ENCODE measurements at regions not wholly inside any gene's neighbourhood (a gene's known extent, or its start where the extent isn't known, plus 50 kb on each side); places are given as distances from the start of the nearest gene placed in this dataset.

DNA sequence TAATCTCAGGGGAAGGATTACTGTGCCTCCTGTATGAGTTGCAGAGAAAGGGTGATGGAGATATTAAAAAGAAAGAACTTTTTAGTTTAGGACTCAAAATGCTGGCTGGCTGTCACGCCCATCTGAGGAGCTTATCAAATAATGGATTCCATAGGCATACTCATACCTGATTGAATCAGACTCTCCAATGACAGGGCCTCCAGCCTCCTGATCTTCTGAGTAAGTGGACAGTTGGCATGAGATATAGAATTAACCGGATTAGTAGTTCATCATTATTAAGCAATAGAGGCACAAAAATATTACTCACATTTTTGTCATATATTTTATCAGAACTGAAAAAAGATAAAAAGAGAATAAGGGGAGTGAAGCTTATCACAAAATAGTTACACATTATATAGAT is 157.0 kb upstream of the RASA1 start:
- no peak for FAIRE-seq

DNA sequence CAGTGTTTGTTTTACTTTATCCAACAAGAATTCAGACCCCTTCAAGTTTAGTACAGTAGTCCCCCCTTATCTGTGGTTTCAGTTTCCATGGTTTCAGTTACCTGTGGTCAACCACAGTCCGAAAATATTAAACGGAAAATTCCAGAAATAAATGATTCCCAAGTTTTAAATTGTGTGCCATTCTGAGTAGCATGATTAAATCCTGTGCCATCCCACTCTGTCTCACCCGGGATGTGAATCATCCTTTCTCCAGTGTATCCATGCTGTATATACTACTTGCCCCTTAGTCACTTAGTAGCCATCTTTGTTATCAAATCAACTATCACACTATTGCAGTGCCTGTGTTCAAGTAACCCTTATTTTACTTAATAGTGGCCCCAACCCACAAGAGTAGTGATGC is 153.8 kb upstream of the RASA1 start:
- TF ChIP-seq, protein P1, sequence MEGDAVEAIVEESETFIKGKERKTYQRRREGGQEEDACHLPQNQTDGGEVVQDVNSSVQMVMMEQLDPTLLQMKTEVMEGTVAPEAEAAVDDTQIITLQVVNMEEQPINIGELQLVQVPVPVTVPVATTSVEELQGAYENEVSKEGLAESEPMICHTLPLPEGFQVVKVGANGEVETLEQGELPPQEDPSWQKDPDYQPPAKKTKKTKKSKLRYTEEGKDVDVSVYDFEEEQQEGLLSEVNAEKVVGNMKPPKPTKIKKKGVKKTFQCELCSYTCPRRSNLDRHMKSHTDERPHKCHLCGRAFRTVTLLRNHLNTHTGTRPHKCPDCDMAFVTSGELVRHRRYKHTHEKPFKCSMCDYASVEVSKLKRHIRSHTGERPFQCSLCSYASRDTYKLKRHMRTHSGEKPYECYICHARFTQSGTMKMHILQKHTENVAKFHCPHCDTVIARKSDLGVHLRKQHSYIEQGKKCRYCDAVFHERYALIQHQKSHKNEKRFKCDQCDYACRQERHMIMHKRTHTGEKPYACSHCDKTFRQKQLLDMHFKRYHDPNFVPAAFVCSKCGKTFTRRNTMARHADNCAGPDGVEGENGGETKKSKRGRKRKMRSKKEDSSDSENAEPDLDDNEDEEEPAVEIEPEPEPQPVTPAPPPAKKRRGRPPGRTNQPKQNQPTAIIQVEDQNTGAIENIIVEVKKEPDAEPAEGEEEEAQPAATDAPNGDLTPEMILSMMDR (IDR thresholded peaks at IDR 0.05; ENCODE audit: insufficient read depth, missing control alignments): no peak
- DNase-seq (ENCODE audit: insufficient read length, low spot score) (no peak), FAIRE-seq (no peak)

More for the DNA sequence above, 157.0 kb upstream of the RASA1 start:
- DNase-seq (ENCODE audit: insufficient read length, low spot score): no peak
- TF ChIP-seq, protein P1 (IDR thresholded peaks at IDR 0.05; ENCODE audit: insufficient read depth, missing control alignments): no peak

DNA sequence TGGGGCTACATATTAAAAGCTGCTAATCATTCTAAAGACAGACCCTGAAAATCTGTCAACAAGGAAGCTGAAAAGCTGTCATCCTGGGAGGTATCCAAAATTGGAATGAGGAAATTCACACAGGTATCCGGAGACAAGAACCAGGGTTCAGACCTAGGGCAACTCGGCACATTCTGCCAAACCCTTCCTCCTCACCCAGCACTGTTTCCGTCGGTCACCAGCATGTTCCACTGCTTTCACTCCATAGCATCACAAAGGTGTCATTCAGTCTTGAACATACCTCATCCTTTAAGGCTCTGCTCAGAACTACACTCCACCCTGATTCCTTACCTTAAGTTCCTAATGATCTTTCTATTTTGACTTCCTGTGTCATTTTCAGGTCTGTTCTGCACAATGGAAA is 153.1 kb upstream of the RASA1 start:
- TF ChIP-seq, protein P1 (IDR thresholded peaks at IDR 0.05; ENCODE audit: insufficient read depth, missing control alignments): no peak
- FAIRE-seq (no peak), DNase-seq (ENCODE audit: insufficient read length, low spot score) (no peak)

DNA sequence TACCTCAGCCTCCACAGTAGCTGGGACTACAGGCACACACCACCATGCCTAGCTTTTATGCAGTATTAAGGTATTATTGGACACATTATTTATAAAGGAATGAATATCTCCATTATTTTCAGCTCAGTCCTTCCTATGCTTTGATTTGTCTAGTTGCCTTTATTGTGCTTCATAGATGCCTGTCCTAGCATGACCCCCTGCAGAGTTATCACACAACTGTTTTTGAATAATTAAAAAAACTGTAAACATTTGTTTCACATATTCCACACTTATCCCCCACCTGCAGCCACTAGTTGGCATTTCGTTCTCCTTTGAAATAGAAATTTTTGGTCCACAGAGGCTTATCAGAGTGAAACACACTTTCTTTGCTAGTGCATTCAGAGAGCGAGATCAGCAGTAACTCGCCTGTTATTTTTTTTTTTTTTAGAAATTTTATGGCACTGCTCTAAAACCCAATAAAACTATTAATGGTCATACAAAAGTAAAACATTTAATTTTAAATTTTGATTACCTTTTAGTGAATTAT is 151.8 kb upstream of the RASA1 start:
- DNase-seq (ENCODE audit: insufficient read length, low spot score) (no peak), FAIRE-seq (no peak)
- TF ChIP-seq, protein P1 (IDR thresholded peaks at IDR 0.05; ENCODE audit: insufficient read depth, missing control alignments): no peak

DNA sequence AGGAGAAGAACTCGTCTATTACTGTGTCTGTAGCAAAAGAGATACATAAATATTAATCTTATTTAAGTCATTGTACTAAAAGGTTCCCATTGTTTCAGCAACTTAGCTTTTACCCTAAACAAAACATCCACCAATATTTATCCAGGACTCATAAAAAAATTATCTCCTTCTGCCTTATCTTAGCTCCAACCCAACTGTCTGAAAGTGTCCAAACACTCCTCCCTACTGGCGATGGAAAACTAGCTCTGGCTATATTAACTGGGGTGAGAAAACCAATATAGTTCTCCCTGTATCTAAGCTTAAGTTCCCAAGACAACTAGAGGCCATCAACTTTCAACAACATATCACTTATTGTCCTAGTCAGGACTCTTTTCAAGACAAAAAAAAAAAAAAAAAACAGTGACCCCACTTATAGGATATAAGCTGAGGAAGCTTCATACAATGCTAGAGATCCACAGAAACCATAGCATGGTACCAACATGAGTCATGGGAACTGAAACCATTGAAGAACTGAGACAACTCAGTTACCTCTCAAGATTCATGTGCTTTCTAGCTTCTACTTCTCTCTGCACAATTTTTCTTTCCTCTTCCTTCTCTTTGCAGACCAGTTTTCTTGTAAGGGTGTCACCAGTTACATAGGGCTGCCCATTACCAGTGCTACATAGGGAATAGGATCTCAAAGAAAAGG is 150.7 kb upstream of the RASA1 start:
- TF ChIP-seq, protein P1 (IDR thresholded peaks at IDR 0.05; ENCODE audit: insufficient read depth, missing control alignments): no peak
- FAIRE-seq: no peak
- no peak for DNase-seq (ENCODE audit: insufficient read length, low spot score)

DNA sequence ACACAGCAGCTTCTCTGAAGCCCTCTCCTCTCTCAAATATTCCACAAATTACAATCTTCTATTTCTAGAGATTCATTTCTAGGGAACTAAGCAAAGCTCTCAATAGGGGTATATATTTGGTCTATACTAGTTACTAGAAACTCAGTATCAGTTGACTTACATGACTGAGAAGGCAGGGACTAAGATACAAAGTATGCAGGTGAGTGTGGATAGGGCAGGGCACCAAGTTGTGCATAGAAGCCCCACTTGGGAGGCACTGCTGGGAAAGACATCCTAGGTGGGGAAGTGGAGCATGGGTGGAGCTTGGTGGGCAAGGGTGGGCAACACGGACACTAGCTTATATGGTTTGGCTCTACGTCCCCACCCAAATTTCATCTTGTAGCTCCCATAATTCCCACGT is 148.1 kb upstream of the RASA1 start:
- DNase-seq (ENCODE audit: insufficient read length, low spot score): no peak
- TF ChIP-seq, protein P1 (IDR thresholded peaks at IDR 0.05; ENCODE audit: insufficient read depth, missing control alignments): no peak
- no peak for FAIRE-seq

DNA sequence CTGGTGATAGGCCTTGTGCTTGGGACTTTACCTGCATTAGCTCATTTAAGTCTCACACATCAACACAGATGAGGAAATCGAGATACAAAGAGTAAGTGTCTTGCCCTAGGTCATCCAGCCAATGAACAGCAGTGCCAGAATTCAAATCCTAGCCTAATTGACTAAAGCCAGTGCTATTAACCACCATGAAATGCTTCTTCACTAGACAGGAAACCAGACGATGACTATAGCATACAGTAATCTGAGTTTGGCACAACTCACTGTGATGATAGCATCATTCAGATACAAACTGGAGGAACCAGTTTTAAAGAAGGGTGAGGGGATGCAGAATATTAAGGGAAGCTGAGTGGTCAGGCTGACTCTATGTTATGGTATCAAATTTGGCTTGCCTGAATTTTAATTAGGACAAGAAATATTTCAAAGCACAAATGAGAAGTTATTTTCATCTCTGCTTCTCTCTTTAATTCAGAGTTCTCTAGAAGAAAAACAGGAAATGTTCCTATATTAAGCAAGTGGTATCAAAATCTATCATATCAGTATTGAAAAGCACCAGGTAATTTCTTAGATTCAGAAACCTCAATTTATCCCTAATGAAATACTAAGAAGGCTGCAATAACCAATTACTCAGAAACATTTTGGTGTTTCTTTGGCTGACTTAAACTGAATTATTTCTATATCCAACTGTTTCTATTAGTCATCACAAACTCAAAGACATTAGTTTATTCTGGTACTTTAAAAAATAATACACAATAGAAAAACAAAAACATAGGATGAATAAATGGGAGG is 147.0 kb upstream of the RASA1 start:
- TF ChIP-seq, protein P1 (IDR thresholded peaks at IDR 0.05; ENCODE audit: insufficient read depth, missing control alignments): no peak
- FAIRE-seq: no peak
- no peak for DNase-seq (ENCODE audit: insufficient read length, low spot score)
